Forelimb muscle (tissue), 1 donor: ENCODE measurements at regions not wholly inside any gene's neighbourhood (a gene's known extent, or its start where the extent isn't known, plus 50 kb on each side); places are given as distances from the start of the nearest gene placed in this dataset.
"Not testable (repeated sequence)": the region's sequence is repeated elsewhere in the genome, so short reads cannot be mapped to it uniquely, and the experiment has no call there.

Experiments
- DNase-seq: peaks from one replicate; pipeline ENCODE4 v3.0.0-alpha.2; 2013; ENCODE audit warnings: low read depth

GRCh38 chr4:59484944-59485343 lies 1715.2 kb upstream of the ADGRL3 start:
- no peak for DNase-seq

GRCh38 chr4:59500103-59500502 lies 1700.0 kb upstream of the ADGRL3 start:
- DNase-seq = no peak

- no peak for DNase-seq
Observed at GRCh38 chr4:59503731-59504130, 1696.4 kb upstream of the ADGRL3 start.

DNA sequence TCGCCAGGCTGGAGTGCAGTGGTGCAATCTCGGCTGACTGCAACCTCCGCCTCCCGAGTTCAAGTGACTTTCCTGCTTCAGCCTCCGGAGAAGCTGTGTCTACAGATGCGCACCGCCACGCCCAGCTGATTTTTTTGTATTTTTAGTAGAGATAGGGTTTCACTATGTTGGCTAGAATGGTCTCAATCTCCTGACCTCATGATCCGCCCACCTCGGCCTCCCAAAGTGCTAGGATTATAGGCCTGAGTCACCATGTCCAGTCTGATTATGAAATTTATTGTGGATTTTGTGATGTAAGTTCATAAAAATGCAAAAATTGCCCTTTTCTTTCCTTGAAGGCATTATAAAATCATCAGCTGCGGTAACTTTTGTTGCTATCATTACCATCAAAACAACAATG lies 1688.3 kb upstream of the ADGRL3 start:
- DNase-seq = not testable (repeated sequence)

GRCh38 chr4:59517007-59517406 lies 1683.1 kb upstream of the ADGRL3 start:
- DNase-seq = no peak

DNA sequence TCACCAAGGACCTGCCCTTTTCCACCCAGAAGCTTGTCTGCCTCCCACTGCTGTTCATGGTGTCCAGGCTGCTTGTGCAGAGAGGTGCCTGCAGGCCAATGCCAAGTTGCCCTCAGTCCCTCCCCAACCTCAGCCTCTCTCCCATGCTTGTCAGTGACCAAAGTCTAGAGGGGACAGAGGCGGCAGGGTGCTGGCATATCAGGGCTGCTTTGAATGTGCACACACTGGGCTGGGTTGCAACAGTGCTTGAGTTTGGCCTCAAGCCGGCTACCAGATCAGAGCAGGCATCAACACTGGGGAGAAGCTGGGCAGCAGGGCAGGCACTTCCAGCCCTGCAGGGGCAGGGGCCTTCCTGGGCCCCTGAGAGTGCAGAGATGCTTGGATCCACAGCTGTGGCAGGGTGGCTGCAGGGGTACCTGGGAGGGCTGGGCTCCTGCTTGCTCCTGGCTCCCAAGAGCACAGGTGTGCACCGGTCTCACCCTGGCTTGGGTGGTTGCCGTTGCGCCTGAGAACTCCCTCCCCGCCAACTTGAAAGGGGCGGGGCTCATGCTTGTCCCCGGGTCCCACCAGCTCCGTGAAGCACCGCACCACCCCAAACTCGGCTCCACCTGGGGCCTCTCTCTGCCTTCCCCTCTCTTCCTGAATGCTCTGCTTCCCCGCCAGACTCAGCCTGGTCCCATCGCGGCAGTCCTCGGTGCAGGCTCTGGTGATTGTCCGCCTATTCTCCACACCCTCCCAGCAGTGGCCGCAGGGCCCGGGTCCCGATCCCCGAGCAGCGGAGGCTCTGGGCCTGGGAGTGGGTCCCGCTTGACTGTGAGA lies 1681.9 kb upstream of the ADGRL3 start:
- DNase-seq = no peak

GRCh38 chr4:59525885-59526284 lies 1674.2 kb upstream of the ADGRL3 start:
- no peak for DNase-seq

GRCh38 chr4:59535541-59535940 lies 1664.6 kb upstream of the ADGRL3 start:
- no peak for DNase-seq

GRCh38 chr4:59536428-59536827 lies 1663.7 kb upstream of the ADGRL3 start:
- DNase-seq = no peak

- no peak for DNase-seq
Observed at GRCh38 chr4:59537246-59537886, 1662.8 kb upstream of the ADGRL3 start.

- no peak for DNase-seq
Observed at GRCh38 chr4:59539401-59539800, 1660.7 kb upstream of the ADGRL3 start.

GRCh38 chr4:59540311-59540710 lies 1659.8 kb upstream of the ADGRL3 start:
- DNase-seq = no peak

GRCh38 chr4:59553063-59553720 lies 1646.9 kb upstream of the ADGRL3 start:
- no peak for DNase-seq

- DNase-seq = no peak
Observed at GRCh38 chr4:59553721-59554091, 1646.4 kb upstream of the ADGRL3 start.

- DNase-seq = not testable (repeated sequence)
Observed at GRCh38 chr4:59556191-59556590, 1643.9 kb upstream of the ADGRL3 start.

GRCh38 chr4:59560141-59560648 lies 1639.9 kb upstream of the ADGRL3 start:
- not testable (repeated sequence) for DNase-seq

DNA sequence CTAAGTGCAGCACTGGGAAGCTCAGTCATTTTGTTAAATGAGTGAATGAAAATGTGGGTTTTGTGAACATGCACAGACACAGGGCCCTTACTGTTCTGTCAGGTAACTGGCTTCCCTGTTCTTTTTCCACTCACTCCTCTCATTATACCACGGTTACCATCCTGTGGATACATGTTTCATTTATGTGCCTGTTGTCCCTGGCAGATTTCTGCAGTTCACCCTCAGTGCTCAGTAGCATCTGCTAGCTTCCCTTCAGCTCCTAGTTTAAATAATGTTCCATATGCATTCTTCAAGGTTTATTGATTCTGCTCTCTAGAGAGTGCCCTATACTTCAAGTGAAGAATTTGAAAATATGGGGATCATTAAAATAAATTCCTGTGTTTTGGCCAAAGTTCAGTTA lies 1634.3 kb upstream of the ADGRL3 start:
- DNase-seq = no peak

DNA sequence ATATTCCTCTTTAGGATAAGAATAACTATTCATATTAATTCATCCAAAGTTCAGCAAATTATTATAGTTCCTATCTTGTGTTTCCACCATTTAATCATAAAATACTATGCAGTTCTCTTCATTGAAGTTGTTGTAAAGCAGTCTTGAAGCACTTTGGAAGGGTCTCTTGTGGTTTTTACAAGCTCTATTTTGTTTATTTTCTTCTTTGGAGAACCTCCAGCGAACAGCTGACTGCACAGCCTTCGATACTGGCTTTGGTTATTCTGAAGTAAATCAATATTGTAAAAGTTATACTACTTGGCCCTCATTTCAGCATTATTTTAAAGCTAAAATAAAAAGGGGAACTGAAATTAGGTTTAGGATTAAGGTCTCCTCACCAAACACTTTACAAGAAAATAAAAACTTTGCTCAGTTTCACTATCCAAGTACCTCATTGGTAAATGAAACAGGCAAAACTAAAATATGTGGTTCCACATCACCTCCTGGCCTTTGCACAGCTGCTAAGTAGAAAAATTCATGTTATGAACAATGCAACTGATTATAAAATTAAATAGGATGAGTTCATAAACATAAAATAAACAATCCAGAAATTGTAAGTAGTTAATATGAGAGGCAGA lies 1629.2 kb upstream of the ADGRL3 start:
- DNase-seq = peak; percentile 13

GRCh38 chr4:59571805-59572430 lies 1628.2 kb upstream of the ADGRL3 start:
- DNase-seq = no peak

DNA sequence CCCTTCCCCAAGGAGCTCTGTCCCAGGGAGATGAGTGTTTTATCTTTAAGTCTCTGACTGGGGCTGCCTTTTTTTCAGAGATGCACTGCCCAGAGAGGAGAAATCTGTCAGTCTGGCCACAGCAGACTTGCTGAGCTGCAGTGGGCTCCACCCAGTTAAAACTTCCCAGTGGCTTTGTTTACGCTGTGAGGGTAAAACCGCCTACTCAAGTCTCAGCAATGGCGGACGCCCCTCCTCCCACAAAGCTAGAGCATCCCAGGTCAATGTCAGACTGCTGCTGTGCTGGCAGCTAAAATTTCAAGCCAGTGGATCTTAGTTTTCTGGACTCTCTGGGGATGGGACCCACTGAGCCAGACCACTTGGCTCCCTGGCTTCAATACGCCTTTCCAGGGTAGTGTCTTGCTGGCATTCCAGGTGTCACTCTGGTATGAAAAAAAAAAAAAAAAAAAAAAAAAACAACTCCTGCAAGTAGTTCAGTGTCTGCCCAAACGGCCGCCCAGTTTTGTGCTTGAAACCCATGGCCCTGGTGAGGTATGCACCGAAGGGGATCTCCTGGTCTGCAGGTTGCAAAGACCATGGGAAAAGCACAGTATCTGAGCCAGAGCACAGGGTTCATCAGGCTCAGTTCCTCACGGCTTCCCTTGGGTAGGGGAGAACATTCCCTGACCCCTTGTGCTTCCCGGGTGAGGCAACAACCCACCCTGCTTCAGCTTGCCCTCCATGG lies 1616.1 kb upstream of the ADGRL3 start:
- DNase-seq = no peak
